ENCODE measurements at regions not wholly inside any gene's neighbourhood (a gene's known extent, or its start where the extent isn't known, plus 50 kb on each side); places are given as distances from the start of the nearest gene placed in this dataset.

DNA sequence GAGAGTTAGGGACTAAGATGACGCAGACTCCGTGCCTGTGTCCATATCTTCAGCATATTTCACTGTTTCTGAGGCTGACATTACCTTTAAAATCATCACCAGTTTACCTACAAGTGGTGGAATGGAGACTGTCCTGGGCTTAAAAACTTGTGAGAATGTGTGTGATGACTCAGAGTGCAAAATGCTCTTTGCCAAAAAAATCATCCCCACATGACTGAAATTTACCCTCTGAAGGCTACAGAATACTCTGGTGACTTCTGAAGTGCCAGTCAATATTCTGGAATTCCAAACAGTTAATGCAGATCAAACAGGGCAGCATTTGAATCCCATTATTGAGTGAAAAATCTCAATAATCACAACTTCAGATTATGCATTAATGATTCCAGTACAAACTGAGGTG is 901.4 kb downstream of the EFNB2 start:
- TF ChIP-seq TAF1 (IDR thresholded peaks at IDR 0.05; ENCODE audit: low read depth, low read length): no peak
- TF ChIP-seq POLR2A (IDR thresholded peaks at IDR 0.05; ENCODE audit: low read depth, low read length): no peak

Data from GM12891 (cell line).